H9 (cell line): ENCODE measurements at regions not wholly inside any gene's neighbourhood (a gene's known extent, or its start where the extent isn't known, plus 50 kb on each side); places are given as distances from the start of the nearest gene placed in this dataset.

Source experiments
- DNase-seq: peaks from one replicate; pipeline ENCODE4 v3.0.0-alpha.2; 2017
- H2AFZ ChIP-seq: one replicate; pipeline ENCODE4 v1.6.1; 2013; ENCODE audit warnings: mild to moderate bottlenecking, low read length, control low read depth, moderate library complexity
- H2AK5ac ChIP-seq: 2 replicates; pipeline ENCODE4 v1.6.1; 2013; ENCODE audit warnings: low read length, control low read depth, mixed read lengths; ENCODE audit not compliant: insufficient read length
- H2BK120ac ChIP-seq: one replicate; pipeline ENCODE4 v1.6.1; 2013; ENCODE audit warnings: low read depth, mild to moderate bottlenecking, low read length, control low read depth, inconsistent platforms; ENCODE audit not compliant: poor library complexity, severe bottlenecking
- H2BK12ac ChIP-seq: 2 replicates; pipeline ENCODE4 v1.6.1; 2013; ENCODE audit warnings: low read length, control low read depth, mixed read lengths, low read depth; ENCODE audit not compliant: insufficient read length
- H2BK15ac ChIP-seq: 2 replicates; pipeline ENCODE4 v1.6.1; 2013; ENCODE audit warnings: low read depth, low read length, control low read depth
- H2BK20ac ChIP-seq: one replicate; pipeline ENCODE4 v1.6.1; 2013; ENCODE audit warnings: low read depth, mild to moderate bottlenecking, low read length, control low read depth, inconsistent platforms; ENCODE audit not compliant: poor library complexity, severe bottlenecking
- H2BK5ac ChIP-seq: 2 replicates; pipeline ENCODE4 v1.6.1; 2013; ENCODE audit warnings: low read length, control low read depth, mixed read lengths; ENCODE audit not compliant: insufficient read length
- H3K14ac ChIP-seq: 2 replicates; pipeline ENCODE4 v1.6.1; 2013; ENCODE audit warnings: low read length, control low read depth; ENCODE audit not compliant: insufficient read depth
- H3K18ac ChIP-seq: 2 replicates; pipeline ENCODE4 v1.6.1; 2013; ENCODE audit warnings: low read depth, mild to moderate bottlenecking, mixed read lengths, low read length, control low read depth; ENCODE audit not compliant: insufficient read length
- H3K23ac ChIP-seq: 2 replicates; pipeline ENCODE4 v1.6.1; 2013; ENCODE audit warnings: low read length, control low read depth, mixed read lengths, low read depth; ENCODE audit not compliant: insufficient read length
- H3K23me2 ChIP-seq: 2 replicates; pipeline ENCODE4 v1.6.1; 2013; ENCODE audit warnings: low read depth, mild to moderate bottlenecking, mixed read lengths, low read length, control low read depth; ENCODE audit not compliant: insufficient read length, poor library complexity, severe bottlenecking
- H3K27ac ChIP-seq: 2 replicates; pipeline ENCODE4 v1.5.1; 2013; ENCODE audit warnings: low read length, control low read depth, mixed read lengths, low read depth; ENCODE audit not compliant: insufficient read length
- H3K27me3 ChIP-seq: 2 replicates; pipeline ENCODE4 v1.6.1; 2013; ENCODE audit warnings: low read length, control low read depth, inconsistent platforms; ENCODE audit not compliant: insufficient read depth
- H3K4ac ChIP-seq: 2 replicates; pipeline ENCODE4 v1.6.1; 2013; ENCODE audit warnings: low read depth, mild to moderate bottlenecking, control low read depth, inconsistent platforms, low read length, moderate library complexity
- H3K4me1 ChIP-seq: 2 replicates; pipeline ENCODE4 v1.6.1; 2013; ENCODE audit warnings: low read length, control low read depth, inconsistent platforms; ENCODE audit not compliant: insufficient read depth
- H3K4me2 ChIP-seq: 2 replicates; pipeline ENCODE4 v1.6.1; 2013; ENCODE audit warnings: low read length, control low read depth, mixed read lengths; ENCODE audit not compliant: insufficient read length, insufficient read depth
- H3K56ac ChIP-seq: 2 replicates; pipeline ENCODE4 v1.6.1; 2013; ENCODE audit warnings: low read depth, mild to moderate bottlenecking, mixed read lengths, low read length, control low read depth; ENCODE audit not compliant: insufficient read length
- H3K79me1 ChIP-seq: 2 replicates; pipeline ENCODE4 v1.6.1; 2013; ENCODE audit warnings: low read depth, mild to moderate bottlenecking, moderate library complexity, low read length, control low read depth, inconsistent platforms; ENCODE audit not compliant: insufficient read depth, poor library complexity, severe bottlenecking
- H3K79me2 ChIP-seq: 2 replicates; pipeline ENCODE4 v1.6.1; 2013; ENCODE audit warnings: low read length, control low read depth, inconsistent platforms; ENCODE audit not compliant: insufficient read depth
- H3K9ac ChIP-seq: 2 replicates; pipeline ENCODE4 v1.6.1; 2013; ENCODE audit warnings: low read length, control low read depth, mixed read lengths; ENCODE audit not compliant: insufficient read length; ENCODE audit errors: extremely low read depth
- H3K9me3 ChIP-seq: one replicate; pipeline ENCODE4 v1.6.1; 2013; ENCODE audit warnings: low read depth, low read length, inconsistent platforms; ENCODE audit not compliant: control insufficient read depth
- H3T11ph ChIP-seq: one replicate; pipeline ENCODE4 v1.6.1; 2013; ENCODE audit warnings: mild to moderate bottlenecking, low read length, control low read depth, inconsistent platforms
- H4K20me1 ChIP-seq: one replicate; pipeline ENCODE4 v1.6.1; 2013; ENCODE audit not compliant: control insufficient read depth, insufficient read length, insufficient read depth
- H4K5ac ChIP-seq: 2 replicates; pipeline ENCODE4 v1.6.1; 2013; ENCODE audit warnings: low read depth, mild to moderate bottlenecking, mixed read lengths, low read length, control low read depth; ENCODE audit not compliant: insufficient read length
- H4K8ac ChIP-seq: replicated peaks from 2 replicates; pipeline ENCODE4 v1.6.1; 2013; ENCODE audit warnings: low read length, control low read depth, mixed read lengths, low read depth; ENCODE audit not compliant: insufficient read length
- H4K91ac ChIP-seq: 2 replicates; pipeline ENCODE4 v1.6.1; 2013; ENCODE audit warnings: low read depth, mild to moderate bottlenecking, moderate library complexity, mixed read lengths, low read length, control low read depth; ENCODE audit not compliant: insufficient read length
- H3K27ac Mint-ChIP-seq, 3 experiments: 2 replicates in 2 of 3; 3 replicates in 1 of 3; pipeline ENCODE4 v1.8.0; 2020 to 2021; ENCODE audit warnings: mixed read lengths in 3 of 3, mild to moderate bottlenecking in 1 of 3, moderate library complexity in 1 of 3
- H3K27me3 Mint-ChIP-seq: 2 replicates; pipeline ENCODE4 v1.8.0; 2021; ENCODE audit warnings: low read depth, mild to moderate bottlenecking, moderate library complexity, mixed read lengths
- H3K36me3 Mint-ChIP-seq, 3 experiments: 2 replicates in 2 of 3; 3 replicates in 1 of 3; pipeline ENCODE4 v1.8.0; 2020 to 2021; ENCODE audit warnings: low read depth in 3 of 3, mixed read lengths in 3 of 3; ENCODE audit not compliant: insufficient read depth in 1 of 3
- H3K4me1 Mint-ChIP-seq, 2 experiments: 2 replicates each; pipeline ENCODE4 v1.8.0; 2020; ENCODE audit warnings: mixed read lengths in 2 of 2
- H3K4me3 Mint-ChIP-seq, 2 experiments: 2 replicates in 1 of 2; 3 replicates in 1 of 2; pipeline ENCODE4 v1.8.0; 2020 to 2021; ENCODE audit warnings: mild to moderate bottlenecking in 2 of 2, mixed read lengths in 2 of 2, moderate library complexity in 1 of 2
- H3K9me3 Mint-ChIP-seq, 2 experiments: 2 replicates in 1 of 2; 3 replicates in 1 of 2; pipeline ENCODE4 v1.8.0; 2020; ENCODE audit warnings: mild to moderate bottlenecking in 2 of 2, mixed read lengths in 2 of 2, moderate library complexity in 1 of 2
- CTCF ChIP-seq: fragments of 200-600 bp; sonication (generic); conservative IDR thresholded peaks from 3 replicates; pipeline ENCODE4 v1.8.0; 2021; ENCODE audit warnings: antibody characterized with exemption, mild to moderate bottlenecking
- WGBS: extraction: QIAGEN DNeasy Blood & Tissue Kit; methylation state at CpG from one replicate; pipeline ENCODE4 v1.1.7; 2013; ENCODE audit warnings: missing lambda C conversion rate, low lambda C conversion rate, mixed read lengths; ENCODE audit not compliant: insufficient read length; ENCODE audit errors: extremely low coverage; 5-methylcytosine and 5-hydroxymethylcytosine counted together

- Histone ChIP-seq H3K27me3 (no peaks in the 10 kb centered on the region), H2BK15ac (no peak overlapping the region), H3K4me1 (no peaks in the 10 kb centered on the region), H3K79me1 (no peaks in the 10 kb centered on the region), H2BK12ac (no peak overlapping the region), H2AFZ (no peak overlapping the region), H4K91ac (no peak overlapping the region), H3T11ph (no peak overlapping the region), H2BK20ac (no peak overlapping the region), H4K5ac (no peak overlapping the region), H3K14ac (no peak overlapping the region), H3K4ac (no peak overlapping the region), H4K8ac (no peak overlapping the region), H3K9ac (no peak overlapping the region), H2BK5ac (no peak overlapping the region), H3K56ac (no peak overlapping the region), H4K20me1 (no peaks in the 10 kb centered on the region), H3K18ac (no peak overlapping the region), H3K23ac (no peak overlapping the region), H3K79me2 (no peaks in the 10 kb centered on the region), H3K4me2 (no peak overlapping the region), H3K9me3 (no peaks in the 10 kb centered on the region), H3K23me2 (no peaks in the 10 kb centered on the region), H2BK120ac (no peak overlapping the region), H3K27ac (no peak overlapping the region), H2AK5ac (no peak overlapping the region)
- Mint-ChIP-seq H3K27me3 (no peaks in the 10 kb centered on the region), H3K27ac (no peak overlapping the region), H3K9me3 (no peaks in the 10 kb centered on the region), H3K36me3 (no peaks in the 10 kb centered on the region), H3K4me1 (no peaks in the 10 kb centered on the region), H3K4me3 (no peak overlapping the region)
- DNase-seq: no peak
- whole genome bisulfite sequencing: no CpG with 5 or more reads among the region's 6 CpGs
- TF ChIP-seq CTCF: no peak
These were observed 108.0 kb upstream of the DPYD start for GRCh38 chr1:98028800-98029199.
